ENCODE measurements at regions not wholly inside any gene's neighbourhood (a gene's known extent, or its start where the extent isn't known, plus 50 kb on each side); places are given as distances from the start of the nearest gene placed in this dataset.

DNA sequence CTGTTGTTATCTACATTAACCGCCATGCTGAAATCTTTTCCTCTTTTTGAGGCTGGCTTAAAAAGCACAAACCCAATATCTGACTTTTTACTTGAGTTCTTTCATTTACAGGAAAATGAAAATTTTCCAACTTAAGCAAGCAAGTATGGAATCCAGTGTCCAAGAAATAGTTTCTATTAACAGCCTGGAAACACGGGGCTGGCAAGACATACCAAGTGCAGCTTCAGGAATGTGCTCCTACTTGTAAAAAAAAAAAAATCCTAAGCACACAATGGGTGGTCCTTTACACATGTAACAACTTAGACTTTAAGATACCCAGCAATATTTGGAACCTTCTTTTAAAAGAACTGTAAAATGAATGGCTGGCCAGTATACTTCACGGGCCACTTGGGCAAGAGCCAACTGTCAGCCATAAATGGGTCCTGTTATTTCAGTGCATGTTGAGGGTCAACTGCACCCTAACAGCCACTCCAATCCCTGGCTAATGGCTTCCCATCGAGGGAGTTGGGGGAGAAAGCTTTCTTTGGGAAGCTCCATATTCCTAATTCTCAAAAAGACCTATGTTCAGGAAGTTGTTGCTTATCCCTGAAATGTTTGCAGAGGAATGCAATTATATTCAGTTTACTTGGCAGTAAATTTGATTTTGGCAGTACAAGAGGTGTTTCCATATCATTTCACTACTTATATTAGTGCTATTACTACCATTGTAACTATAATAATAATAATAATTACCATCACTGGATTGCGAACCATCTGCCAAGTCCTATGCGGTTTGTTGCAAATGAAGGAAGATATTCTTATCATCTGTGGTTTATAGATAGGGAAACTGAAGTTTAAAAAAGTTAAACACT is 236.4 kb upstream of the TMEM72 start:
- no peak overlapping the region for H2AFZ ChIP-seq (ENCODE audit: low read depth, low read length, severe bottlenecking)
- H3K9me3 ChIP-seq (ENCODE audit: insufficient read depth, low read length): no peaks in the 10 kb centered on the region
- no peak overlapping the region for H3K4me3 ChIP-seq (ENCODE audit: insufficient read depth, low read length, poor library complexity, severe bottlenecking)
- no peaks in the 10 kb centered on the region for H3K27me3 ChIP-seq (ENCODE audit: low read length)
- no peaks in the 10 kb centered on the region for H3K9me2 ChIP-seq (replicated peaks; ENCODE audit: insufficient read depth, low read length)
- no peak overlapping the region for H3K27ac ChIP-seq (ENCODE audit: low read depth, low read length)
- no peaks in the 10 kb centered on the region for H4K20me1 ChIP-seq (ENCODE audit: low read depth, low read length)
- TF ChIP-seq CTCF (IDR thresholded peaks at IDR 0.05; ENCODE audit: insufficient read depth, low read length, poor library complexity, severe bottlenecking): no peak
- no peak for TF ChIP-seq EZH2phosphoT487 (conservative IDR thresholded peaks at IDR 0.05; ENCODE audit: low read length)
- H3K9ac ChIP-seq (ENCODE audit: low read length): no peak overlapping the region
- H3F3A ChIP-seq (ENCODE audit: insufficient read depth): no peaks in the 10 kb centered on the region
- H3K36me3 ChIP-seq (ENCODE audit: low read length): no peaks in the 10 kb centered on the region
- no peak overlapping the region for H3K4me2 ChIP-seq (ENCODE audit: low read depth, low read length, poor library complexity, severe bottlenecking)
- H3K79me2 ChIP-seq (ENCODE audit: insufficient read depth, low read length): no peaks in the 10 kb centered on the region

GRCh38 chr10:44675387-44675874 is 235.7 kb upstream of the TMEM72 start:
- Histone ChIP-seq H3K9me2 (replicated peaks; ENCODE audit: insufficient read depth, low read length) (no peaks in the 10 kb centered on the region), H3F3A (ENCODE audit: insufficient read depth) (no peaks in the 10 kb centered on the region), H3K4me3 (ENCODE audit: insufficient read depth, low read length, poor library complexity, severe bottlenecking) (no peak overlapping the region), H3K9ac (ENCODE audit: low read length) (no peak overlapping the region), H2AFZ (ENCODE audit: low read depth, low read length, severe bottlenecking) (no peak overlapping the region), H3K9me3 (ENCODE audit: insufficient read depth, low read length) (no peaks in the 10 kb centered on the region), H3K27me3 (ENCODE audit: low read length) (no peaks in the 10 kb centered on the region), H3K36me3 (ENCODE audit: low read length) (no peaks in the 10 kb centered on the region), H3K27ac (ENCODE audit: low read depth, low read length) (no peak overlapping the region), H3K79me2 (ENCODE audit: insufficient read depth, low read length) (no peaks in the 10 kb centered on the region), H4K20me1 (ENCODE audit: low read depth, low read length) (no peaks in the 10 kb centered on the region), H3K4me2 (ENCODE audit: low read depth, low read length, poor library complexity, severe bottlenecking) (no peak overlapping the region)
- TF ChIP-seq CTCF (IDR thresholded peaks at IDR 0.05; ENCODE audit: insufficient read depth, low read length, poor library complexity, severe bottlenecking): no peak
- TF ChIP-seq EZH2phosphoT487 (conservative IDR thresholded peaks at IDR 0.05; ENCODE audit: low read length): no peak

DNA sequence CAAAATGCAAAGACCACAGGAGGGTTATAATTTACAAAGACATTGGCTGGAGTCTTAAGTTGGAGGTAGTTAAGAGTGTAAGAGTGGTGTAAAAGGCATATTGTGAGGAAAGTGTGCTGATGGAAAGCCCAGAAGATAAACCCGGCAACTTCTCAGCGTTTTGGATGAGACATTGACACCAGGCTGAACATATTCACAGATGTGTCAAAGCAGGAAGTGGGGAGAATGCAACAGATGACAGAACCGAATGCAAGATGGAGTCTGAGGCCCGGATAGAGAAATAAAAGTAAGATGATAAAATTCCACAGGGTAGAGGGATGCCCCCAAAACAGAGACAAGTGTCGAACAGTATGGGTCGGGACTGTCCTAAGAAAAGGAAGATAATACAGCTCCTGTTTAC is 230.4 kb upstream of the TMEM72 start:
- Histone ChIP-seq H3K79me2 (ENCODE audit: insufficient read depth, low read length) (no peaks in the 10 kb centered on the region), H3K4me2 (ENCODE audit: low read depth, low read length, poor library complexity, severe bottlenecking) (no peak overlapping the region), H3K27ac (ENCODE audit: low read depth, low read length) (no peak overlapping the region), H3K36me3 (ENCODE audit: low read length) (no peaks in the 10 kb centered on the region), H3F3A (ENCODE audit: insufficient read depth) (no peaks in the 10 kb centered on the region), H3K9me2 (replicated peaks; ENCODE audit: insufficient read depth, low read length) (no peaks in the 10 kb centered on the region), H4K20me1 (ENCODE audit: low read depth, low read length) (no peaks in the 10 kb centered on the region), H3K4me3 (ENCODE audit: insufficient read depth, low read length, poor library complexity, severe bottlenecking) (no peak overlapping the region), H3K9ac (ENCODE audit: low read length) (no peak overlapping the region), H3K9me3 (ENCODE audit: insufficient read depth, low read length) (no peaks in the 10 kb centered on the region), H3K27me3 (ENCODE audit: low read length) (no peaks in the 10 kb centered on the region), H2AFZ (ENCODE audit: low read depth, low read length, severe bottlenecking) (no peak overlapping the region)
- TF ChIP-seq EZH2phosphoT487 (conservative IDR thresholded peaks at IDR 0.05; ENCODE audit: low read length) (no peak), CTCF (IDR thresholded peaks at IDR 0.05; ENCODE audit: insufficient read depth, low read length, poor library complexity, severe bottlenecking) (no peak)
